ENCODE measurements at regions not wholly inside any gene's neighbourhood (a gene's known extent, or its start where the extent isn't known, plus 50 kb on each side); places are given as distances from the start of the nearest gene placed in this dataset.

DNA sequence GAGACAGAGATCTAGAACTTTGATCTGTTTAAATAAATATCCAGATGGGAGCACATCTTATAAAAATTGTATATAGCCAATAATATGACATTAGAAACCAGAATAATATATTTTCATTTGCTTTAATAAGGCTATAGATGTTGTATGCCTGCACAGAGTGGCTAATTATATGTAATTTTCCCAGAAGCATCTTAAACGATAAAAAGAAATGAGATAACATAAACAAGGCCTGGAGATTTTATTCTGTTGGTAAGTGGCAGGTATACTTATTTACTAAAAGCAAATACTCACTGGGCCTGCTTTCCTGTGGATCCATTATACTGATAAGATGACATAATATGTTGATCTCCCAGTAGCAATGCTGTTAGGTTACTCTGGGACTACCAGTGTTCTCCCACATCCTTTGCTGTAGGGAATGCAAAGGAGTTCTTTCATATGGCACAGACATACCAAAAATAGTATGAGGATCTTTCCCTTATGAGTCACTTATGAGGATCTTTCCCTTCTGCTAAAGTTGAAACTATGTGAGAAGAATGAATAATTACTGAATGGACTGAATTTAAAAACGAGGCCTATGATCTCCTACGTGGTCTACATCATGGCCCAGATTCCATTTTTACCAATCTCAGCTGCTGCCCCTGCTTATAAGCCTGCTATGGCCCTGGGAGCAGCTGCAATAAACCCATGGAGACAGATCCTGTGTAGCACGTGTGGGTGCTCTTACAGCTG, 112.1 kb downstream of the NUDT12 start:
- no peak overlapping the region for H3K4me3 Mint-ChIP-seq
- Histone ChIP-seq H3K36me3 (ENCODE audit: control insufficient read depth, insufficient read depth, low read length) (no peaks in the 10 kb centered on the region), H3K27me3 (ENCODE audit: control insufficient read depth, insufficient read depth, low read length) (no peaks in the 10 kb centered on the region), H3K27ac (ENCODE audit: low read length) (no peak overlapping the region), H3K4me3 (ENCODE audit: low read length) (no peak overlapping the region), H3K4me1 (ENCODE audit: control insufficient read depth, insufficient read depth, low read length) (no peaks in the 10 kb centered on the region), H3K9me3 (ENCODE audit: control insufficient read depth, insufficient read depth, low read length) (no peaks in the 10 kb centered on the region)
- no peak for TF ChIP-seq CTCF (IDR thresholded peaks at IDR 0.05)
- no peak for ATAC-seq
- no peaks in the 10 kb centered on the region for H3K9me3 Mint-ChIP-seq
- no peak overlapping the region for H3K27ac Mint-ChIP-seq
- 80% methylated on average over 4 of the region's 4 CpGs for WGBS (ENCODE audit: insufficient coverage)
- intact Hi-C loops (cut with micrococcal nuclease) = no loop called here
- no peaks in the 10 kb centered on the region for H3K27me3 Mint-ChIP-seq (ENCODE audit: low read depth in 2 of 2)
- no peak for DNase-seq
- H3K36me3 Mint-ChIP-seq = no peaks in the 10 kb centered on the region
- H3K4me1 Mint-ChIP-seq = no peaks in the 10 kb centered on the region

GRCh38 chr5:103446813-103447212, 115.8 kb downstream of the NUDT12 start:
- 86% methylated on average over 2 of the region's 3 CpGs for whole genome bisulfite sequencing (ENCODE audit: insufficient coverage)
- no peaks in the 10 kb centered on the region for H3K4me1 ChIP-seq (ENCODE audit: control insufficient read depth, insufficient read depth, low read length)
- no peak for TF ChIP-seq CTCF (IDR thresholded peaks at IDR 0.05)
- no peak overlapping the region for H3K27ac ChIP-seq (ENCODE audit: low read length)
- ATAC-seq = no peak
- H3K36me3 Mint-ChIP-seq = no peaks in the 10 kb centered on the region
- intact Hi-C loops (cut with micrococcal nuclease) = no loop called here
- no peak for DNase-seq
- H3K36me3 ChIP-seq (ENCODE audit: control insufficient read depth, insufficient read depth, low read length) = no peaks in the 10 kb centered on the region
- H3K9me3 Mint-ChIP-seq = peaks cover 0 to 2% of the 10 kb centered on the region in 2 donors
- no peaks in the 10 kb centered on the region for H3K4me1 Mint-ChIP-seq
- H3K27me3 Mint-ChIP-seq (ENCODE audit: low read depth in 2 of 2) = no peaks in the 10 kb centered on the region
- no peak overlapping the region for H3K4me3 Mint-ChIP-seq
- H3K4me3 ChIP-seq (ENCODE audit: low read length) = no peak overlapping the region
- H3K27me3 ChIP-seq (ENCODE audit: control insufficient read depth, insufficient read depth, low read length) = no peaks in the 10 kb centered on the region
- no peaks in the 10 kb centered on the region for H3K9me3 ChIP-seq (ENCODE audit: control insufficient read depth, insufficient read depth, low read length)
- H3K27ac Mint-ChIP-seq = no peak overlapping the region

DNA sequence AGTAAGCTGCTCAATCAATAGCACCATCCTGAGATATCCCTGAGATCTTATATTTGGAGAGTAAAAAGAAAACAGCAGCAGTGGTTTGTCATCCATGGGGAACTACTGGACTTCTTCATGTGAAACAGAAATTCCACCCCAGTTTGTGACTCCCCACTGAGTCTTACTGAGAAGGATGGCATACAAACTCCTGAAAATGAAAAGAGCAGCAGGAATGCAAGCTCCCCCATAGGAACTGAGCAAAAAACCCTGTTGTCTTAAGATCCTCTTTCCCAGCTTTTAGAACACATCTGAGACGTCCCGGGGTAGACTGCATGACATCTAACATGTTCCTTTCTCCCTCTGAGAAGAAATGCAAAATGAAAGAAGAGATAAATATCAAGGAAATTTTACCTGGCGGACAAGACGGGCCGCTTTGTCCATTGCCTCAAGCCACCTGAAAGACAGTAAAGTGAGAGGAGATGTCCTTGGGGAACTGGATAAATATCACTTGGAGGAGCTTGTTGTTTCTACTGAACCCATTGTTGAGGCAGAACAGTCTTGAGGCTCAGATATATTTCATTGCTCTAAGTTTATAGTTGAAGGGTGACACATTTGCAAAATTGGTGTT, 117.1 kb downstream of the NUDT12 start:
- TF ChIP-seq CTCF (IDR thresholded peaks at IDR 0.05) = no peak
- H3K9me3 Mint-ChIP-seq = peaks cover 2 to 3% of the 10 kb centered on the region in 2 donors
- H3K4me1 Mint-ChIP-seq = no peaks in the 10 kb centered on the region
- Histone ChIP-seq H3K4me3 (ENCODE audit: low read length) (no peak overlapping the region), H3K36me3 (ENCODE audit: control insufficient read depth, insufficient read depth, low read length) (no peaks in the 10 kb centered on the region), H3K4me1 (ENCODE audit: control insufficient read depth, insufficient read depth, low read length) (no peaks in the 10 kb centered on the region), H3K27me3 (ENCODE audit: control insufficient read depth, insufficient read depth, low read length) (no peaks in the 10 kb centered on the region), H3K27ac (ENCODE audit: low read length) (no peak overlapping the region), H3K9me3 (ENCODE audit: control insufficient read depth, insufficient read depth, low read length) (no peaks in the 10 kb centered on the region)
- H3K27me3 Mint-ChIP-seq (ENCODE audit: low read depth in 2 of 2) = no peaks in the 10 kb centered on the region
- intact Hi-C loops (cut with micrococcal nuclease) = no loop called here
- no peak for DNase-seq
- H3K27ac Mint-ChIP-seq = no peak overlapping the region
- no peak overlapping the region for H3K4me3 Mint-ChIP-seq
- WGBS (ENCODE audit: insufficient coverage) = 76% methylated on average over 4 of the region's 5 CpGs
- ATAC-seq = no peak
- H3K36me3 Mint-ChIP-seq = no peaks in the 10 kb centered on the region

All from natural killer cell (primary cell).